ENCODE measurements at regions not wholly inside any gene's neighbourhood (a gene's known extent, or its start where the extent isn't known, plus 50 kb on each side); places are given as distances from the start of the nearest gene placed in this dataset.

DNA sequence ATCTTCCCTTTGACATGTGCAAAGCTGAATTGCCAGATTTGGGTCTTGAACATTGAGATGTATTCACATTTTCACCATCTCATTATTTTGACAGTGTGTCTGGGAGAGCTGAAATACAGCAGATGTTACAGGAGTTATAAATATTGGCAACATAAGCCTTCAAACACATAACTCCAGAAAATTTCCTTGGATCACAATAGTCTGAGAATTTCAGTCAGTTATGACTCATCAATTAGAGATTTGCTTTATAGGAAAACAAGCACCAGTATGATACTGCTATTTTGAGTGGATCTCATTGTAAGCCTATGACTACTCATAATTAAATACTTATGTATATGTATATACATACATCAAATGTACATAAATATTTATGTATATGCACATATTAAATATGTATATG is 1171.8 kb downstream of the AMY1C start:
- no peaks in the 10 kb centered on the region for H3K9me3 ChIP-seq (ENCODE audit: low read depth)
- TF ChIP-seq, protein P1, sequence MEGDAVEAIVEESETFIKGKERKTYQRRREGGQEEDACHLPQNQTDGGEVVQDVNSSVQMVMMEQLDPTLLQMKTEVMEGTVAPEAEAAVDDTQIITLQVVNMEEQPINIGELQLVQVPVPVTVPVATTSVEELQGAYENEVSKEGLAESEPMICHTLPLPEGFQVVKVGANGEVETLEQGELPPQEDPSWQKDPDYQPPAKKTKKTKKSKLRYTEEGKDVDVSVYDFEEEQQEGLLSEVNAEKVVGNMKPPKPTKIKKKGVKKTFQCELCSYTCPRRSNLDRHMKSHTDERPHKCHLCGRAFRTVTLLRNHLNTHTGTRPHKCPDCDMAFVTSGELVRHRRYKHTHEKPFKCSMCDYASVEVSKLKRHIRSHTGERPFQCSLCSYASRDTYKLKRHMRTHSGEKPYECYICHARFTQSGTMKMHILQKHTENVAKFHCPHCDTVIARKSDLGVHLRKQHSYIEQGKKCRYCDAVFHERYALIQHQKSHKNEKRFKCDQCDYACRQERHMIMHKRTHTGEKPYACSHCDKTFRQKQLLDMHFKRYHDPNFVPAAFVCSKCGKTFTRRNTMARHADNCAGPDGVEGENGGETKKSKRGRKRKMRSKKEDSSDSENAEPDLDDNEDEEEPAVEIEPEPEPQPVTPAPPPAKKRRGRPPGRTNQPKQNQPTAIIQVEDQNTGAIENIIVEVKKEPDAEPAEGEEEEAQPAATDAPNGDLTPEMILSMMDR (IDR thresholded peaks at IDR 0.05; ENCODE audit: low read depth, low read length), result no peak
- H3K4me3 ChIP-seq, result no peak overlapping the region
- no peaks in the 10 kb centered on the region for H3K27me3 ChIP-seq
- DNase-seq (ENCODE audit: low read depth in 1 of 2, low spot score in 1 of 2), result no peak
- H3K4me1 ChIP-seq (ENCODE audit: low read depth), result no peaks in the 10 kb centered on the region
- no peak overlapping the region for H3K27ac ChIP-seq
- no peaks in the 10 kb centered on the region for H3K36me3 ChIP-seq

DNA sequence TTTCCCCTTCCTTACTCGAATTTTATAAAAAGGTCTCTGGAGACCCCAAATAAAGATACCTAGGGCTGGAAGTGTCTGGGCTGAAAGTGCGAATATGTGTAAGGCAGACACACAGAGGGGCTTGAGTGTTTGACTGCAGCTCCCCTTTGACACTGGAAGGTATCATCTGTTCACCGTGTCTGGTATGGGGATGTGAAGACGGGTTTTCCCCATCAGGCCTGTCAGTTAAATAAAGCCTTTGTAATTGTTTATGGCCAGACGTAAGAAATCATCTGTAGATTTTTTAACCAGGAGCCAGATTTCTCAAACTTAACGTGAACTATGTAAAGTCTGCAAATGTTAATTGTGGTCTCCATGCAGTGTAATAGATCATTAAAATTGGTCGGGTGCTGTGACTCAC is 1173.4 kb downstream of the AMY1C start:
- H3K4me3 ChIP-seq, result no peak overlapping the region
- no peak overlapping the region for H3K27ac ChIP-seq
- no peaks in the 10 kb centered on the region for H3K36me3 ChIP-seq
- DNase-seq (ENCODE audit: low read depth in 1 of 2, low spot score in 1 of 2), result no peak
- no peaks in the 10 kb centered on the region for H3K9me3 ChIP-seq (ENCODE audit: low read depth)
- no peaks in the 10 kb centered on the region for H3K27me3 ChIP-seq
- TF ChIP-seq, protein P1 (IDR thresholded peaks at IDR 0.05; ENCODE audit: low read depth, low read length), result no peak
- H3K4me1 ChIP-seq (ENCODE audit: low read depth), result no peaks in the 10 kb centered on the region

DNA sequence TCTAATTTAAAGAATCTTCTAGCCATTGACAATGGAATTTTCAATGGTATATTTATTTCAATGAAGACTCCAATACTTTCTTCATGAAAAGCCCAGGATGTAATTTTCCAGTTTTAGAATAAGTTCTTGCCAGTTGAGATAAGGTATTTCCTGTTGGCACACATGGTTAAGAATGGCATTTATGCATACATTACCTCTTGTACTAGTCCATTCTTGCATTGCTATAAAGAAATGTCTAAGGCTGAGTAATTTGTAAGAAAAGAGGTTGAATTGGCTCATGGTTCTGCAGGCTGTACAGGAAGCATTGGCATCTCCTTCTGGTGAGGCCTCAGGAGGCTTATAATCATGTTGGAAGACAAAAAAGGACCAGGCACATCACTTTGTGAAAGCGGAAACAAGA is 1179.6 kb downstream of the AMY1C start:
- H3K4me3 ChIP-seq, result no peak overlapping the region
- no peaks in the 10 kb centered on the region for H3K27me3 ChIP-seq
- no peaks in the 10 kb centered on the region for H3K9me3 ChIP-seq (ENCODE audit: low read depth)
- H3K27ac ChIP-seq, result no peak overlapping the region
- TF ChIP-seq, protein P1 (IDR thresholded peaks at IDR 0.05; ENCODE audit: low read depth, low read length), result no peak
- H3K36me3 ChIP-seq, result no peaks in the 10 kb centered on the region
- no peak for DNase-seq (ENCODE audit: low read depth in 1 of 2, low spot score in 1 of 2)
- H3K4me1 ChIP-seq (ENCODE audit: low read depth), result no peaks in the 10 kb centered on the region

DNA sequence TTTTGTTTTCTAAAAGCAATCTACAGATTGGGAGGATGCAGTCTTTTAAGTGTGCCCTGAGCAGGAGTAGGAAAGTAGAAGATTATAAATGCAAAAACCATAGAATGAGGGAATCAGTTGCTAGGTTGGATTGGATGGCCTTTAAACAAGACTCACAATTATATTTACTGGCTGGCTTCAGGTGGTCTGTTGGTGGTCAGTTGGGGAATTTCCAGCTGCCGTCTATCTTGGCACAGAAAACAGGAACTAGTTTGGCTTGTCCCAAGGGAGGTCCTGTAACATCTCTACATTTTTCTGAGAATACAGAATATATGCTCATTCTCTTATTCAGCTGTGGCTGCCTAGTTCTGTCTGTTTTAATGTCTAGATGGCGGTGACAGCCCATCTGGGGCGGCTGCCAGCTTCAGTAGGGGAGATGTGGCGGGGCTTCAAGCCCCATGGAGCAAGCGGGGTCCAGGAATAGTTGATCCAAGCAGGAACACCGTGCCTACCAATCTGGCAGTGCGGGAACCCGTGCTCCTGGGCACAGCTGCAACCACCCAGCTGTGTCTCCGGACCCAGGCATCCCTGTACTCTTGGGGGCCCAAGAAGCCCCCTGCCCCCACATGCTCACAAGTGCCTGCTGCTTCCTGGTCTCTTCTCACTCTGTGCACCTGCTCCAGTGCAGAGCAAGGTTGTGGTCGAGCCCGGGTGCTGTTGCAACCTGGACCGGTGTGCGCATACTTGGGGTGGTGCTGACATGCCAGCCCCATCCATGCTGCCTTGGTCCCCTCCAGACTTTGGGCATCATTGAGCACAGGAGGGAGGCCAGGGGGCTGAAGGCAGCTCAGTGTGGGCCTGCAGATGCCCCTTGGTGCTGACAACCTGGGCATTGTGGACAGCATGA is 1182.6 kb downstream of the AMY1C start:
- H3K4me3 ChIP-seq, result no peak overlapping the region
- no peaks in the 10 kb centered on the region for H3K36me3 ChIP-seq
- DNase-seq (ENCODE audit: low read depth in 1 of 2, low spot score in 1 of 2), result no peak
- no peak overlapping the region for H3K27ac ChIP-seq
- no peaks in the 10 kb centered on the region for H3K9me3 ChIP-seq (ENCODE audit: low read depth)
- TF ChIP-seq, protein P1 (IDR thresholded peaks at IDR 0.05; ENCODE audit: low read depth, low read length), result no peak
- H3K27me3 ChIP-seq, result no peaks in the 10 kb centered on the region
- no peaks in the 10 kb centered on the region for H3K4me1 ChIP-seq (ENCODE audit: low read depth)

DNA sequence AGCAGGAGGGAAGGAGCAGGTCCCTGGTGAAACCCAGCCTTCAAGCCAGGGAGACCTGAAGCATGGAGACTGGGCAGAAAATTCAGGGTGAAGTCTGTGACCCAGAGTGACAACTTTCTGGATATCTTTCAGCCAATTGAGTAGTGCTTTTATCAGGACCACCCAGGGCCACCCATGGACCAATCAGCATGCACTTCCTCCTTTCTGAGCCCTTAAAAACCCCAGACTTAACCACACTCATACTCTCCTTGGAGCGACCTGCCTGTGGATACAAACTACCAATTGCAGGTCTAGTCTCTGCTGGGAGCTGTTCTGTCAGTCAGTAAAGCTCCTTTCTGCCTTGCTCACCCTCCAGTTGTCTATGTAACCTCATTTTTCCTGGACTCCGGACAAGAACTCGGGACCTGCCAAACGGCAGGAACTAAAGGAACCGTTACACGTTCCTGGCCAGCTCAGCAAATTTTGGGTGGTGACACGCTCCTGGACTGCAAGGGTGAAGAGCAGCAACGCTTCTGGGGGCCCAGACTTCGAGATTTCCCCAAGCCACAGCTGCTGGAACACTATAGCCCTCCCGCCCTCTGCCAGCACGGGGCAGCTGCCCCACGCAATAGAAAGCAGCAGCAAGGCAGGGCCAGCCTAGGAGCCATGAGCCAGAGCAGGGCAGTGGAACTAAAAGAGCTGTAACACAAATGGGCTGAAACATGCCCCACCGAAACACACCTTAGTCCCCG is 1183.4 kb downstream of the AMY1C start:
- Histone ChIP-seq H3K4me3 (no peak overlapping the region), H3K9me3 (ENCODE audit: low read depth) (no peaks in the 10 kb centered on the region), H3K4me1 (ENCODE audit: low read depth) (no peaks in the 10 kb centered on the region), H3K27me3 (no peaks in the 10 kb centered on the region), H3K36me3 (no peaks in the 10 kb centered on the region), H3K27ac (no peak overlapping the region)
- no peak for DNase-seq (ENCODE audit: low read depth in 1 of 2, low spot score in 1 of 2)
- TF ChIP-seq, protein P1 (IDR thresholded peaks at IDR 0.05; ENCODE audit: low read depth, low read length), result no peak

Data from cardiac muscle cell (in vitro differentiated cells and primary cell).